ENCODE measurements at regions not wholly inside any gene's neighbourhood (a gene's known extent, or its start where the extent isn't known, plus 50 kb on each side); places are given as distances from the start of the nearest gene placed in this dataset.
"Not testable (repeated sequence)": the region's sequence is repeated elsewhere in the genome, so short reads cannot be mapped to it uniquely, and the experiment has no call there.

DNA sequence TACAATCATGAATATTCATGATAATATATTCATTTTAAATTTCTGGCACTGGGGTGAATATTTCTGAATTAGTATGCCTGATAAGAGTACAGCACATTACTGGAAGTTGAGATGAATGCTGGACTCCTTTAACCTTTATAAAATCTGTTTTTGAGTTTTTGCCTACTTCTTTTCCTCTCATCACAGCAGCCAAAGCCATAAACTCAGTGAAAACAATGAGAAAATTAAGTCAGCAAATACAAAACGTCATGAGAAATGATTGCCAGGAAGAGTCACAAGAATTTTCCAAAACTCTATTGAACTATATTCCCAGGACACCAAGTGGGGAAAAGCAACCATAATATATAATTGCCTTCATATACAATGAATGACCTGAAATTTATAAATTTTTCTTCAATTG, 837.6 kb downstream of the TBC1D32 start:
- DNase-seq (ENCODE audit: low spot score), result no peak

DNA sequence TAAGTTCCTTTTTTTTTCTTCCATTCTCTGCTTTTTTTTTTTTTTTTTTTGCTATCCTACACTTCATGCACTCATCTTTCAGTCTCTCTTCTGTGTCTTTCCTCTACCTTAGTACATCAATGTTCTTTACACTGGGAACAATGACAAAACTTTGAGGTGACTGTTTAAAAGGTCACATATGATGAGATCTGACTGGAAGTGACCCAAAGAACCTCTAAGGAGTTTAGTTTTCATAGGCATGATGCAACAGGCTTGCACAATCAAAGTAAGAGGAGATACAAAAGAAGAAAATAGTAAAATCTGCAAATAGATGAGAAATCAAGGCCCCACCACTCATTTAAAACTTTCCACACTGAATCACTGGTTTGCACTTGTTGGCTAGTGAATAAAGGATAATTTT, 840.8 kb downstream of the TBC1D32 start:
- DNase-seq (ENCODE audit: low spot score), result no peak

DNA sequence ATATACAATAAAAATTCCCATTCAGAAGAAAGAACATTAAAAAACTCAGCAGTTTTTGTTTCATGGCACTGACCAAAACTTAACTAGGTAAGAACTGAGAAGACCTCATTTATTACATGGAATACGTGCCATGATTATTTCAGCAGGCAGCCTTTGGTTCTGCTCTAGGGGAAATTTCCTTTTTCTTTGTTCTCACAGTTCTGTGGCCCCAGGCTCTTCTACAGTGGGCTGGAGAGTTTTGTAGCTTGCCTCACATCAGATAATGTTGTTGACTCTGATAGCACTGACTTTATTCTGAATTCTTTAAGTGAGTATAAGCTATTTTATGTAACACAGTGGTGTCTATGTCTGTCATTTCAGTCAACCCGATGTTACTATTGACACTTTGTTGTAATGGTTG, 844.3 kb downstream of the TBC1D32 start:
- no peak for DNase-seq (ENCODE audit: low spot score)

DNA sequence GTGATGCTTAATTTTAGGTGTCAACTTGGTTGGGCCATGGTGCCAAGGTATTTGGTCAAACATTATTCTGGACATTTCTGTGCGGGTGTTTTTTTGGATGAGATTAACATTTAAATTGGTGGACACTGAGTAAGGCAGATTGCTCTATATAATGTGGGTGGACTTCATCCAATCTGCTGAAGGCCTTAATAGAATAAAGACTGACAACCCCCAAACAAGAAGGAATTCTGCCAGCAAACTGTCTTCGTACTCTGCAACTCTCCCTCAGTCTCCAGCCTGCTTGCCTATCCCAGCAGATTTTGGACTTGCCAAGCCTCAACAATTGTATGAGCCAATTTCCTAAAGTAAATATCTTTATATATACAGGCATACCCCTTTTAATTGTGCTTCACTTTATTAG, 850.1 kb downstream of the TBC1D32 start:
- DNase-seq (ENCODE audit: low spot score), result no peak

DNA sequence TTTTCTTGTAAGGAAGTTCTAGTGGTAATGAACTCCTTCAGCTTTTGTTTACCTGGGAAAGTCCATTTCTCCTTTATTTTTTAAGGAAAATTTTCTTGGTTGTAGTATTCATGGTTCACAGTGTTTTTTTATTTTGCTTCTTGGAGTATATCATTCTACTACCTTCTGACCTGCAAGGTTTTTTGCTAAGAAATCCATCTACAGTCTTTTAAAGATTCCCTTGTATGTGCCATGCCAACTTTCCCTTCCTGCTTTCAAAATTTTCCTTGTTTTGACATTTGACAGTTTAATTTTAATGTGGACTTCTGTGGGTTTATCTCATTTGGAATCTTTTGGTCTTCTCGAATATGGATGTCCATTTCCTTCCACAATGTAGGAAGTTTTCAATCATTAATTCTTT, 855.6 kb downstream of the TBC1D32 start:
- no peak for DNase-seq (ENCODE audit: low spot score)

DNA sequence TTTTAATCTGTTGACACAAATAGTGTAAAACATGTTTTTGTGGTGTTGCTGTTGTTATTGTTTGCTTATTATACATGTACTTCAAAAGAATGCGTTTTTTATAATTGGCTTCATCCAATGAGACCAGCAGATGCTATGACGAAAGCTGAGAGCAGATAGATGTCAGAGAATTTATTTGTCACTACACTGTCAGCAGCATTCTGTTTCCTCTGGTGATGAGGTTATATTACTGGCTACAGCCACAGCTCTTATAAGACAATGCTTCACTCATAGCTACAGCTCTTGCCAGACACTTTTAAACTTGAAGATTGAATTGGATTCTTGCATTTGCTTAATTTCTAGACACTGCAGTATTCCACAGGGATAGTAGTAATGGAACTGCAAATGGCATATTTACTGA, 860.5 kb downstream of the TBC1D32 start:
- DNase-seq (ENCODE audit: low spot score), result no peak

DNA sequence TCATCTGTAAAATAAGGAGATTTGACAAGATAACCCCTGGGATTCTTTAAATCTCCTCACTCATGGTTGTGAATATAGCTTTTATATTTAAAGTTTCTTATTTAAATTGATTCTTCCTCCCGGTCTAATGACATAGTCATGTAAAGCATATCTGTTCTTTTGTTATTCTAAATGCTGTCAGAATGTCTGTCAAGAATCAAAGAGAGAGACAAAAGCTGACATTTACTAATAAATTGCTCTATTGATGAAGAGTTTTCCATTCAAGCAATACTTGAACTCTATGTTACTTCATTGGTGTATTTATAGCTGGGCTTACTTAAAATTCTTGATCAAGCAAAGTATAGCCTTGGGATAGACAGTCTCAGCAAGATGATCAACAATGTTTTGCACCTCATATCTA, 865.8 kb downstream of the TBC1D32 start:
- no peak for DNase-seq (ENCODE audit: low spot score)

DNA sequence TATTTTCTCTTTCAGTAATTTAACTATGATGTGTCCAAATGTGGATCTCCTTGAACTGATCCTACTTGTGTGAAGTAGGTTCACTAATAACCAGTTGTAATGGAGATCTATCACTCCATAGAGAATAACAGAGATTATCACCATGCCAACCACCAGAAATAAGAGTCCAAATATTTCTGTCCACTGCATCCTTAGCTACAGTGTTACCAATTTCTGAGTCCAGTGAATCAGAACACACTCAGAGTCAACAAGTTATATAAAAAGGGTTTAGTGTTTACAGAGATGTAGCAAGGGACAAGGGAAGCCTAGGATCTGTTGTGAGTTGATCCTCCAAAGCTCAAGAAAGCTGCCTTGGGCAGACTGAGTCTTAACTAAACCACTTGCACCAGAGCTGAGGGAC, 882.8 kb downstream of the TBC1D32 start:
- DNase-seq (ENCODE audit: low spot score), result no peak

DNA sequence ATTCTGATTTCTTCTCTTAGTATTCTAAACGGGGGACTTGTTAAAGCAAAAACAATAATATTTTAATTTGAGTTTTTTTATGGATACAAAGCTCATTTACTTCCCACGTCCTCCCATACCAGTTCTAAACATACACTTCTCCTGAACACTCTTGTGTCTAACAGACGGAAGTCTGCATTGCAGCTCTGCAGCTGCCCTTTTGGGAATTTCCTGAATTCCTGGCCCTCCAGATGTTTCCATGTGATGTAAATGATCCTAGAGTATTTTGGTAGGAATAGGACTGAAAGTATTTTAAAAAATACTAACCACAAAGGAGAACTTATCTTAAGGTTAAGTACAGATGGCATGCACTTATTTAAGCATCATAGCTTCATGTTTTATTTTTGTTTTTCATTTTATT, 886.7 kb downstream of the TBC1D32 start:
- no peak for DNase-seq (ENCODE audit: low spot score)

DNA sequence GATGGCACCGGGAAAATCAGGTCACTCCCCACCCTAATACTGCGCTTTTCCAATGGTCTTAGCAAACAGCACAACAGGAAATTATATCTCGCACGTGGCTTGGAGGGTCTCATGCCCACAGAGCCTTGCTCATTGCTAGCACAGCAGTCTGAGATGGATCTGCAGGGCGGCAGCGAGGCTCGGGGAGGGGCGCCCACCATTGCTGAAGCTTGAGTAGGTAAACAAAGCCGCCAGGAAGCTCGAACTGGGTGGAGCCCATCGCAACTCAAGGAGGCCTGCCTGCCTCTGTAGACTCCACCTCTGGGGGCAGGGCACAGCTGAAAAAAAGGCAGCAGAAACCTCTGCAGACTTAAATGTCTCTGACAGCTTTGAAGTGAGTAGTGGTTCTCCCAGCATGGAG, 901.4 kb downstream of the TBC1D32 start:
- DNase-seq (ENCODE audit: low spot score), result not testable (repeated sequence)

DNA sequence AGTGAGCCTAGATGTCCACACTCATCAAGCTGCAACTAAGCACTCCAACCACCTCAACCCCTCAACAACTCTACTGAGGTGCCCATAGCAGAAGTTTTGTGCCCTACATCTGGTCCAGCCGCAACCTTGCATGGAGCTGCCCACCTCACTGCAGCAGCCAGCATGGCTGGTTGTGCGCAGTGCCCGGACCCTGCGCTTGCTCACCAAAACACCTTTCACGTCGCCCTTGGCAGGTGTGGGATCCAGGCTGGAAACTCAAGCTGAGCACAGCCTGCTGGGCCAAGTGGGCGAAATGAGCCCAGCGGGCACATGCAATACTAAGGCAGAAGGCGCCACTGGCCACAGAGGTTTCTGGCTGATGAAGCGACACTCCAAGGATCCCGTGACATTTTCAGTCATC, 902.4 kb downstream of the TBC1D32 start:
- DNase-seq (ENCODE audit: low spot score), result no peak

DNA sequence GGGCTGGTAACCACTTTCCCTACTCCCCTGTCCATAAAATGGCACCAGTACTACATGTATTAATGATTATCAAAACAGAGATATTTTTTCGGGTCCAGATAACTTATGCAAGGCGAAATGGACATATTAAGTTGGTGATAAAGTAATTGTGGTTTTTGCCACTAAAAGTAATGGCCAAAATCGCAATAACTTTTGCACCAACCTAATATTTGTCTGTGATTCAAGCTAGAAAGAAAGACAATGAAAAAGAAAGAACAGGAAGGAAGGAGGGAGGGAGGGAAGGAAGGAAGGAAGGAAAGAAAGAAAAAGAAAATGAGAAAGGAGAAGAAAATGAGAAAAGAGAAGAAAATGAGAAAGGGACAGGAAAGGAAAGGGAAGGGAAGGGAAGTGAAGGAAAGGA, 922.9 kb downstream of the TBC1D32 start:
- no peak for DNase-seq (ENCODE audit: low spot score)

DNA sequence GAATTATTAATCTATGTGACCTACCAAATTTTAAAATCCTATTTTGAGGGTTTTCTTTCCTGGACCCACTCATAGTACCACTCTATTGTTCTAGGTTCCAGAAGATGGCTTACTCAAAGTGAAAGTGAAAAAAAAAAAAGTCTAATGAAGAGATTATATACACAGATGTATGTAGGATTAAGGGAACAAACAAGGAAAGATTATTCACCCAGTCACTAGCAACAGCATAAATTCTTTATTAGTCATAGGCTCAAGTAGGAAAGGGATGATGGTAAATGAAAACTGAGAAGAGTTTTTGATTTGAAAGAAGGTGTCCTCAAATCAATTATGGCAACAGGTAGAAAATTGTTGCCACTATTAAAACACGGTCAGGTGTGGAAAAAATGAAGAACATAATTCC, 923.7 kb downstream of the TBC1D32 start:
- DNase-seq (ENCODE audit: low spot score), result no peak

DNA sequence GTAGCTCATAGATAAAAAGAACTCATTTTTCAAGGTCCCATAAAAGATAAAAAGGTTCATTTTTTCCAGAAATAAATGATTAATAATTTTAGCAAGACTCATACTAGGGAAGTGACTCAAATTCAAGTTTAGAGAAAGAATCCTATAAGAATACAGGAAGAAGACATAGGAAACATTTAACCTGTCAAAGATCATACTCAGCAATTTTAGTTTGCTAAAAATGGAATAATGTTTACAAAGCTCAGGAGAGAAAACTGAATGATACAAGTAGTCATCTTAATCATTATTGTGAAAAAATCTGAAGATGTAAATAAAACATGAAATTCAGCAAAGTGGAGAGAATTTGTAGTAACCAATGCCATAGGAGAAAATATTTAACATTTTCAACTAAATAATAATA, 926.6 kb downstream of the TBC1D32 start:
- DNase-seq (ENCODE audit: low spot score), result no peak

DNA sequence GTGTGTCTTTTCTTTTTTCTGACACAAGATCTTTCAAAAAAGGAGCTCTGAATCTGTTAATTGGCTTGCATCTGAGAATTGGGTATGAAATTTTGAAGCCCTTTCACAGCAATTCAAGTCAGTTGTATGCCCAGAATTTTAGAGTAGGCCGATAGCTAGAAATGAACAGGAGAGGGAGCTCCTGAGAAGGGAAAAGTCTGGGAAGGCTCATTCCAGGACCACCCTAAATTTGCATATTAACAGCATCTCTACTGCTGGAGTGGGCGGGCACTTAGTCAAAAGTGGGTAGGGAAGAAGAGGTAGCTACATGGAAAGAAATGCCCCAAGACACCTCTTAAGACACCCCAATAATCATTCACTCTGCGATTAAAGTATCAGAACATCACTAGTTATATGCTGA, 928.3 kb downstream of the TBC1D32 start:
- no peak for DNase-seq (ENCODE audit: low spot score)

DNA sequence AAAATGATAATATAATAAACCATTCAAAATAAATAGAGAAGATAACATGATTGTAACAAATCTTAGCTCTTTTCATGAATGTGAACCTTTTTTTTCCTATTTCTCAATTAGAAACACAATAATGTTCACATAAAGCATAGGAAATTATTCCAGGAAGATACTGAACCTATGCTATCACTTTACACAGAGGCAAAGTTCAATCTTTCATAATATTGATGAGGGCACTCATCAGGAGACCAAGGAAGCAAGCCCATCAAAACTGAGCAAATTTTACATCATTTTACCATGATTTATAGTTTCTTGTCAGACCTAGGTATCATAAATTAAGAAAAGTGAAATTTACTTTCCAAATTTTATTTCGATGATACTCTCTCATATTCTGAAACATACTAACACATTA, 938.5 kb downstream of the TBC1D32 start:
- DNase-seq (ENCODE audit: low spot score), result no peak

DNA sequence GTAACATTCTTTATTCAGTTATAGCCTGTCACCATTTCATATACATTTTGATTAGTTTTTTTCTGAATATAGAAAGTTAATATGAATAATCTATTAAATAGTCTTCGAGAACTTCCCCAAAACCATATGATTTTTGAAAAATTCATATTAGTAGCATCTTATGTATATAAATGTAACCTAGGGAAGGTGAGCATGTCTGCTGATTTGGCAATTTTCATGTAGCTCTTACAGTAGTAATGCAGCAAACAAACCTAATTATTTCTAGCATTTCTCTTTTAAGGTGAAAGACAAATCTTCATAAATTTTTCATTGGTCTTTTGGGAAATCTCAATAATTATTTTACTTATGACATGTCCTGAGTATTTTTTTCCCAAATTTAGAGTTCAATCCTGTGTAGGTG, 939.0 kb downstream of the TBC1D32 start:
- no peak for DNase-seq (ENCODE audit: low spot score)

DNA sequence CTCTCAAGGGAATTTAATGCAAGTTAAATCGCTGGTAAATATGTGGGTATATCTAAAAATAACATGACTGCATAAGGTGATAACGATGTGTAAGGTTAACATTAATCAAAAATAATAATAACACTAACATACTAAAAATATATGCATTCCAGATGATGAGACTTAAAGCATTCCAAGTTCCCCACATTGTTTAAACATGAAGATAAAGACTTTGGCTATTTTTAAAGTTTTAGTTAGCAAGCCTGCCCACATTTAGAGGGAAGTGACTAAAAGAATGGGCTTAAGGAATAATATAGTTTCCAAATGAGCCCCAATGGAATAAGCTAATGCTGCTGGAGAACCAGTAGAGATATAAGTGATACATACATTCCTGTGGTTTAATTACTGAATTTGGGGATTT, 941.3 kb downstream of the TBC1D32 start:
- DNase-seq (ENCODE audit: low spot score), result no peak

DNA sequence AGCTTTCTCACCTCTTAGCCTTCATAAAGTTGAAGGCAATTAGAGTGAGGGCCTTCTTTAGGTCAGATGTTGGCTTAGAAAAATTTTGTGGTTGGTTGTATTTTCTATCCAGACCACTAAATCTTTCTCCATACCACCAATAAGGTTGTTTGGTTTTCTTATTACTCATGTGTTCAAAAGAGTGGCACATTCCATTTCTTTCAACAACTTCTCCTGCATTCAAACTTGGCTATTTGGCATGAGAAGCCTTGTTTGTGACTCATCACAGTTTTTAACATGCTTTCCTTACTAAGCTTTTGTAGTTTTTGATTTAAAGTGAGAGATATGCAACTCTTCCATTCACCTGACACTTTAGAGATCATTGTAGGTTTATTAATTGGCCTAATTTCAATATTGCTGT, 949.6 kb downstream of the TBC1D32 start:
- no peak for DNase-seq (ENCODE audit: low spot score)

DNA sequence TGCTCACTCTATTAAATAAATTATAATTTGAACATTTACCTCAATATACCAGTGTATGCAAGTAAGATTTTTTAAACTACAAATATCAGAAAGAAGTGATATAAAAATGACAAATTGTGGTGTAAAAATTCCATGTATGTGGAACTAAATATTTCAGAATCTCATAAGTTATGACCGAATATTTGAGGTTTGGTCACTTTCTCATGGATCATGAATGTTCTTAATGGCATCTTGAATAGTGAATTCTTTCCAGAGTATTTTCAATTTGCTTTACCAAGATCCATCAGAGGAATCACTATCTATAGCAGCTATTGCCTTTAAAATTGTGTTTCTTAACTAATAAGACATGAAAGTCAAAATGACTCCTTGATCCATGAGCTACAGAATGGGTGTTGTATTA, 950.6 kb downstream of the TBC1D32 start:
- DNase-seq (ENCODE audit: low spot score), result no peak

DNA sequence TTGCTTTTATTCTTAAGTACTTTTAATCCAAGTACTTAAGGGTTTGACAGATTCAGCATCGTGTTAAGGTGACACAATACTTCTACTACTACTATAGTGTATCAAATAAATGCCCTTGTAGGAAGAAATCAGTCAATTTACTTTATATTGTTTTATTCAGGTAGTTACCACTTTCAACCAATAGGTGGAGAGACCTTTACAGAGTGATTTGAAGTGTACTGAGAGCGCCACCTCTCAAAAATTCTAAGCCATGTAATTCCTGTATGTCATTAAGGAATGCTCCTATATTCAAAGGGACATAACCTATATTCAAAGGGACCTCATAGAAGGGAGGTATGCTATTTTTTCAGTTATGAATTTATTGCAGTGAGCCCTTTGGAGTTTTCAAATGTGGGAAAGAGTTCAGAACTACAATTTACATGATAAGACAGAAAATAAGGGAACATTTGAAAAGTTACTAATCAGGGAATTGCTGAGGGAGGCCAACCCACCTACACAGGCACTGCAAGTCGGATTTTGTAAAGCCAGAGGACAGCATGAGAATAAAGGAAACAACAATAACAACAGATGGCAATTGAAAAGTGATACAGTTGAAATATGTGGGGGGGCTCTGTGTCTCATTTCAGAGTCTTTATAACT, 955.6 kb downstream of the TBC1D32 start:
- peak; percentile 33 for DNase-seq (ENCODE audit: low spot score)

DNA sequence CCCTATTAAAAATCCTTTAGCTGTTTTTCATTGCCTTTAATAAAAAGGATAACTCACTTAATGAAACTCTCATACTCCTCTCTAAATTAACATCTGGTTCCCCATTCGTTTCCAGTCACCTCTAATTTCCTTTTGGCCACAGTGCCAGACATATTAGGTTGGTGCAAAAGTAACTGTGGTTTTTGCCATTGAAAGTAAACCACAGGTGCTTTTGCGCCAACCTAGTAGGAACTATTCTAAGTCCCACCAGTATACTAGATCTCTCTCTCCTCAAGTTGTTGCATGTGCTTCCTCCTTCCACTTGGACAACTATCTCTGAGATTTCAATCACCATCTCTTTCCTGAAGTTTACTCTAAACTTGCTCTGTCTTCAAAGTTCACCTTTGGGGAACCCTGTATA, 961.1 kb downstream of the TBC1D32 start:
- no peak for DNase-seq (ENCODE audit: low spot score)

DNA sequence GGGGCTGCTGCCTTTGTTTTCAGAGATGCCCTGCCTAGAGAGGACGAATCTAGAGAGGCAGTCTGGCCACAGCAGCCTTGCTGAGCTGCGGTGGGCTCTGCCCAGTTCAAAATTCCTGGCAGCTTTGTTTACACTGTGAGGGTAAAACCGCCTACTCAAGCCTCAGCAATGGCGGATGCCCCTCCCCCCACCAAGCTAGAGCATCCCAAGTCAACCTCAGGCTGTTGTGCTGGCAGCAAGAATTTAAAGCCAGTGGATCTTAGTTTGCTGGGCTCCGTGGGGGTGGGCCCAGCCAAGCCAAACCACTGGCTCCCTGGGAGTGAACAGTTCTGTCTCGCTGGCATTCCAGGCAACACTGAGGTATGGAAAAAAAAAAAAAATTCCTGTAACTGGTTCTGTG, 970.9 kb downstream of the TBC1D32 start:
- DNase-seq (ENCODE audit: low spot score), result no peak

DNA sequence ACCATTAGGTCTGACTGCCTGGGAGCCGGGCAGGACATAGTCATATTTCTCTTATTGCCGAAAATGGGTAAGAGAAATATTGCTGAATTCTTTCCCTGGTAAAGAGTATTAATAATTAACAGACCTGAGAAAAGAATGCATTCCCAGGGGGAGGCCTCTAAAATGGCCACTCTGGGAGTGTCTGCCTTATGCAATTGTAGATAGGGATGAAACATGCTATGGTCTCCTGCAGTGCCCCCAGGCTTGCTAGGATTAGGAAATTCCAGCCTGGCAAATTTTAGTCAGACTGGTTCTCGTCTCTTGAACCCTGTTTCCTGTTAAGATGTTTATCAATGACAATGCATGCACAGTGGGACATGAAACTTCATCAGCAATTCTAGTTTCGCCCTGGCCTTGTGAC, 975.7 kb downstream of the TBC1D32 start:
- DNase-seq (ENCODE audit: low spot score), result not testable (repeated sequence)

DNA sequence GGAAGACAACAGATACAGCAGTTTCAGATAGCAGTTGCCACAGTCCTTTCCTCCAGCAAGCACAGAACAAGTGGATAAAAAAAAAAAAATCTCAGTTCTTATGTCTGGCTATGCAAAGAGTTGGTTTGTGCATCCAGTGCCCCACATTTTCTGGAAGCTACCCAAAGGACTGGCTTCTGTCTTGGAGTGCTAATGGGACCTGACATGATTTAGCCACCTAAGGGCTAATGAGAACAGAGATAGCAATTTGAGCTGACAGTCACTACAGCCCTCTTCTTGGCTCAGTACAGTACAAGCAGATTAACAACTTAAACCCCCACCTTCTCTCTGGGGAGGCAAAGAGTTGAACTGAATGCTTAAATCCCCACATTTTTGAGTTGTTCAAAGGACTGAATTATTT, 976.8 kb downstream of the TBC1D32 start:
- no peak for DNase-seq (ENCODE audit: low spot score)
